Lower leg skin (tissue), 3 donors: ENCODE measurements at regions not wholly inside any gene's neighbourhood (a gene's known extent, or its start where the extent isn't known, plus 50 kb on each side); places are given as distances from the start of the nearest gene placed in this dataset.

Source experiments
- POLR2A ChIP-seq, 2 donors: fragments of 450-650 bp; IDR thresholded peaks; one replicate each; pipeline ENCODE4 v1.6.1; 2016 to 2017; ENCODE audit warnings: antibody characterized with exemption in 2 of 2, mild to moderate bottlenecking in 1 of 2, moderate library complexity in 1 of 2
- TF ChIP-seq, protein P1 (sequence below), 3 donors: fragments of 450-650 bp; IDR thresholded peaks; one replicate each; pipeline ENCODE4 v1.5.1; 2016; ENCODE audit warnings: antibody characterized with exemption in 3 of 3, mild to moderate bottlenecking in 3 of 3, moderate library complexity in 2 of 3

DNA sequence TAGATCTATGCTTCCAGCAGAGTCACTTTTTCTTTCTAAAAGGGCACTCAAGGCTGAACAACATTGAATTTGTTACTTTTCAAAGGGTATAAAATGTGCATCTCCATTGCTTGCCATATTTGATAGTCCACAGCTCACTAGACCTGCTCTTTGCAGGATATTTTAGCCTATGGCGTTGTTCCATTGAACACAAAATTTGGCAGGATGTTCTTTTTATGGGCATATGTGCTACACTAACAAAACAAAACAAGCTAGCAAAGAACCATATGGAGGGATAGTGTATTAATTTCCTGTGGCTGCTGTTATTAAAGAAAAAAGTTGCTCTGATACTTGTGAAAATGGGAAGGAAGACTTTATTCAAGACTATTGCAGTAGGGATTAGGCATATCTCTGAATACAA, 828.7 kb downstream of the TYW1 start:
- TF ChIP-seq, protein P1, sequence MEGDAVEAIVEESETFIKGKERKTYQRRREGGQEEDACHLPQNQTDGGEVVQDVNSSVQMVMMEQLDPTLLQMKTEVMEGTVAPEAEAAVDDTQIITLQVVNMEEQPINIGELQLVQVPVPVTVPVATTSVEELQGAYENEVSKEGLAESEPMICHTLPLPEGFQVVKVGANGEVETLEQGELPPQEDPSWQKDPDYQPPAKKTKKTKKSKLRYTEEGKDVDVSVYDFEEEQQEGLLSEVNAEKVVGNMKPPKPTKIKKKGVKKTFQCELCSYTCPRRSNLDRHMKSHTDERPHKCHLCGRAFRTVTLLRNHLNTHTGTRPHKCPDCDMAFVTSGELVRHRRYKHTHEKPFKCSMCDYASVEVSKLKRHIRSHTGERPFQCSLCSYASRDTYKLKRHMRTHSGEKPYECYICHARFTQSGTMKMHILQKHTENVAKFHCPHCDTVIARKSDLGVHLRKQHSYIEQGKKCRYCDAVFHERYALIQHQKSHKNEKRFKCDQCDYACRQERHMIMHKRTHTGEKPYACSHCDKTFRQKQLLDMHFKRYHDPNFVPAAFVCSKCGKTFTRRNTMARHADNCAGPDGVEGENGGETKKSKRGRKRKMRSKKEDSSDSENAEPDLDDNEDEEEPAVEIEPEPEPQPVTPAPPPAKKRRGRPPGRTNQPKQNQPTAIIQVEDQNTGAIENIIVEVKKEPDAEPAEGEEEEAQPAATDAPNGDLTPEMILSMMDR (IDR thresholded peaks at IDR 0.05), result no peak
- no peak for TF ChIP-seq POLR2A (IDR thresholded peaks at IDR 0.05)
